Duodenal mucosa (tissue), 2 donors: ENCODE measurements at regions not wholly inside any gene's neighbourhood (a gene's known extent, or its start where the extent isn't known, plus 50 kb on each side); places are given as distances from the start of the nearest gene placed in this dataset.

ENCODE experiments used
- H3K27ac ChIP-seq: one replicate; pipeline ENCODE4 v1.7.0; 2013; ENCODE audit warnings: low read depth, low read length
- H3K27me3 ChIP-seq, 2 donors: one replicate each; pipeline ENCODE4 v1.7.0; 2013; ENCODE audit warnings: low read length in 2 of 2, control low read depth in 1 of 2; ENCODE audit not compliant: insufficient read depth in 2 of 2, control insufficient read depth in 1 of 2
- H3K36me3 ChIP-seq, 2 donors: one replicate each; pipeline ENCODE4 v1.7.0; 2013; ENCODE audit warnings: low read length in 2 of 2, control low read depth in 1 of 2; ENCODE audit not compliant: insufficient read depth in 2 of 2, control insufficient read depth in 1 of 2
- H3K4me1 ChIP-seq, 2 donors: one replicate each; pipeline ENCODE4 v1.7.0; 2013; ENCODE audit warnings: low read length in 2 of 2, control low read depth in 1 of 2; ENCODE audit not compliant: insufficient read depth in 2 of 2, control insufficient read depth in 1 of 2
- H3K4me3 ChIP-seq, 2 donors: one replicate each; pipeline ENCODE4 v1.7.0; 2013; ENCODE audit warnings: low read length in 2 of 2, low read depth in 1 of 2
- H3K9ac ChIP-seq, 2 donors: one replicate each; pipeline ENCODE4 v1.7.0; 2013; ENCODE audit warnings: low read length in 2 of 2, low read depth in 1 of 2
- H3K9me3 ChIP-seq, 2 donors: one replicate each; pipeline ENCODE4 v1.7.0; 2013; ENCODE audit warnings: low read length in 2 of 2, control low read depth in 1 of 2; ENCODE audit not compliant: control insufficient read depth in 1 of 2

- H3K9me3 ChIP-seq, result no peaks in the 10 kb centered on the region
- no peaks in the 10 kb centered on the region for H3K4me1 ChIP-seq
- no peak overlapping the region for H3K27ac ChIP-seq
- no peak overlapping the region for H3K9ac ChIP-seq
- no peaks in the 10 kb centered on the region for H3K27me3 ChIP-seq
- no peak overlapping the region for H3K4me3 ChIP-seq
- H3K36me3 ChIP-seq, result no peaks in the 10 kb centered on the region
Measured at GRCh38 chr5:2015124-2015848, 132.6 kb upstream of the IRX4 start.

GRCh38 chr5:2014058-2014610 lies 131.4 kb upstream of the IRX4 start:
- Histone ChIP-seq H3K27ac (no peak overlapping the region), H3K36me3 (no peaks in the 10 kb centered on the region), H3K9me3 (no peaks in the 10 kb centered on the region), H3K4me1 (no peaks in the 10 kb centered on the region), H3K4me3 (no peak overlapping the region), H3K9ac (no peak overlapping the region), H3K27me3 (peaks cover 4% of the 10 kb centered on the region in 2 donors)

- H3K9ac ChIP-seq, result no peak overlapping the region
- peaks cover 4% of the 10 kb centered on the region in 2 donors for H3K27me3 ChIP-seq
- H3K27ac ChIP-seq, result no peak overlapping the region
- no peaks in the 10 kb centered on the region for H3K36me3 ChIP-seq
- H3K4me3 ChIP-seq, result no peak overlapping the region
- H3K4me1 ChIP-seq, result no peaks in the 10 kb centered on the region
- no peaks in the 10 kb centered on the region for H3K9me3 ChIP-seq
Measured at GRCh38 chr5:2013301-2014057, 130.8 kb upstream of the IRX4 start.

- no peak overlapping the region for H3K4me3 ChIP-seq
- H3K27ac ChIP-seq, result no peak overlapping the region
- H3K4me1 ChIP-seq, result no peaks in the 10 kb centered on the region
- no peak overlapping the region for H3K9ac ChIP-seq
- no peaks in the 10 kb centered on the region for H3K36me3 ChIP-seq
- peaks cover 4% of the 10 kb centered on the region in 2 donors for H3K27me3 ChIP-seq
- no peaks in the 10 kb centered on the region for H3K9me3 ChIP-seq
Measured at GRCh38 chr5:2012885-2013284, 130.2 kb upstream of the IRX4 start.

GRCh38 chr5:2011481-2012411 lies 129.0 kb upstream of the IRX4 start:
- Histone ChIP-seq H3K4me1 (no peaks in the 10 kb centered on the region), H3K27me3 (peaks cover 4 to 5% of the 10 kb centered on the region in 2 donors), H3K9ac (no peak overlapping the region), H3K27ac (no peak overlapping the region), H3K9me3 (no peaks in the 10 kb centered on the region), H3K36me3 (no peaks in the 10 kb centered on the region), H3K4me3 (no peak overlapping the region)

GRCh38 chr5:2010940-2011339 lies 128.2 kb upstream of the IRX4 start:
- Histone ChIP-seq H3K9me3 (no peaks in the 10 kb centered on the region), H3K4me1 (no peaks in the 10 kb centered on the region), H3K27ac (no peak overlapping the region), H3K9ac (no peak overlapping the region), H3K4me3 (no peak overlapping the region), H3K36me3 (no peaks in the 10 kb centered on the region), H3K27me3 (peaks cover 4 to 8% of the 10 kb centered on the region in 2 donors)

DNA sequence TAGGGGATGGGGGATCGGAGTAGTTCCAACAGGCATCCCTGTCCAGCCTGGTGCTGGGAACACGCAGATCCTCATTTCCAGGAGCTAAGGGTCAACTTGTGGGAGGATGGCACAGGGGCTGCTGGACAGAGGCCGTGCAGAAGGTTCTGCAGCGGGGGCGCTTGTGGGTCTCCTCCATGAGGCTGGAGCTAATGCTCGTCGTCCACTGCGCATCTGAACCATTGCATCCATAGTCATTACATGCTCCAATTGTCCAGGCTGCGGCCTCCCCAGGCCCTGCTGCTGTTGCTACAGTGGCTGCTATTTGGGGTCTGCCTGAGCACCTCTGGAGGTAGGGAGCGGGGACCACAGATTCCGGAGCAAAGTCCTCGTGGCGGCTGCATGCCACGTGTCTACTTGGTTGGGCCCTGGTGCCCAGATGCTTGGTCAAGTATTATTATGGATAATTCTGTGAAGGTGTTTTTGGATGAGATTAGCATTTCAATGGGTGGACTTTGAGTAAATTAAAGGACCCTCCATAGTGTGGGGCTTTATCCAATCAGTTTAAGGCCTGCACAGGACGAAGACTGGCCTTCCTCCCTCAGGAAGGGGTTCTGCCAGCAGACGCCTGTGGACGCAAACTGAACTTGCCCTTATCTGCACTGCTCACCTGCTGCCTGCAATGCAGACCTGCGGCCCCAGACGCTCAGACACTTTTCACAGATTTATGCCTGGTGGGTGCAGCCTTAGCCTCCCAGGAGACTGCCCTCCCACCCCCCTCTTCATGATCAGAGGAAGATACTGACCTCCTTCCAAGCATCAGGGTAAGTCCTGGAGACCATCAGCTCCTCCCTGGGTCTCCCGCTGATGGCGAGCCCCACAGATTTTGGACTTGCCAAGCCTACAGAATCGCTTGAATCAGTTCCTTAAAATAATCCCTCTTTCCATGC lies 127.5 kb upstream of the IRX4 start:
- Histone ChIP-seq H3K4me3 (no peak overlapping the region), H3K9me3 (no peaks in the 10 kb centered on the region), H3K4me1 (no peaks in the 10 kb centered on the region), H3K36me3 (no peaks in the 10 kb centered on the region), H3K27me3 (peaks cover 4 to 11% of the 10 kb centered on the region in 2 donors), H3K27ac (no peak overlapping the region), H3K9ac (no peak overlapping the region)

GRCh38 chr5:2008851-2009629 lies 126.3 kb upstream of the IRX4 start:
- Histone ChIP-seq H3K4me3 (no peak overlapping the region), H3K4me1 (no peaks in the 10 kb centered on the region), H3K9me3 (no peaks in the 10 kb centered on the region), H3K36me3 (no peaks in the 10 kb centered on the region), H3K27me3 (peaks cover 4 to 13% of the 10 kb centered on the region in 2 donors), H3K27ac (no peak overlapping the region), H3K9ac (no peak overlapping the region)
